OCI-LY1 (cell line): ENCODE measurements at regions not wholly inside any gene's neighbourhood (a gene's known extent, or its start where the extent isn't known, plus 50 kb on each side); places are given as distances from the start of the nearest gene placed in this dataset.

Experiments used
- CTCF ChIP-seq: fragments of 200-600 bp; sonication (generic), shearing (Covaris generic); IDR thresholded peaks from 2 replicates; pipeline ENCODE4 v1.5.1; 2017; ENCODE audit warnings: mild to moderate bottlenecking, antibody characterized with exemption, low read length, moderate library complexity, mixed read lengths
- EZH2 ChIP-seq: fragments of 200-600 bp; sonication (generic), shearing (Covaris generic); IDR thresholded peaks from 2 replicates; pipeline ENCODE4 v1.8.0; 2017; ENCODE audit warnings: borderline replicate concordance, mixed run types, mild to moderate bottlenecking, antibody characterized with exemption, low read length, moderate library complexity, mixed read lengths

GRCh38 chr14:22429546-22430294 is 159.3 kb downstream of the DAD1 start:
- TF ChIP-seq CTCF, result no peak
- no peak for TF ChIP-seq EZH2
